ENCODE measurements at regions not wholly inside any gene's neighbourhood (a gene's known extent, or its start where the extent isn't known, plus 50 kb on each side); places are given as distances from the start of the nearest gene placed in this dataset.
A peak's percentile ranks its signal among the peaks of the same experiment; 100 is the strongest.
"Not testable (repeated sequence)": the region's sequence is repeated elsewhere in the genome, so short reads cannot be mapped to it uniquely, and the experiment has no call there.

- peak; percentile 35 to 50 for DNase-seq (ENCODE audit: low read depth in 2 of 2, low spot score in 1 of 2)
Measured at GRCh38 chr3:153221748-153222162, 59.7 kb downstream of the RAP2B start.

DNA sequence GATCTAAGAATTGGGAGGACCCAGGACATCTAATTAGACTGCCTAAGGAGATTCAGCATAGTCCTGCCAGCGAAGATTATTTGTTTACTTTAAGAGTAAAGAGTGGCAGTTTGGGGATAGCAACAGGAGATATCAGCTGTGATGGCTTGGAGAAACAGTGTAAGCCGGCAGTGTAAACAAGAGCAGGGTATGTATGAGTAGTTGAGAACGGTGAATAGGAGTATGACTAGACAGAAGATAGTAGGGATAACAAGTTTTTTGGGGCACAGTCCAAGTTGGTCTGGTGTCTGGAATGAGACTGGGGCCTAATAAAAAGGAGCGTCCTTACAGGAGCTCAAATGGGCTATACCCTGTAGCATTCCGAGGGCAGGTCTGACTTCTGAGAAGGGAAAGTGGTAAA is 64.9 kb downstream of the RAP2B start:
- not testable (repeated sequence) for DNase-seq (ENCODE audit: low read depth in 2 of 2, low spot score in 1 of 2)

GRCh38 chr3:153230427-153230826 is 68.4 kb downstream of the RAP2B start:
- DNase-seq (ENCODE audit: low read depth in 2 of 2, low spot score in 1 of 2): not testable (repeated sequence)

DNA sequence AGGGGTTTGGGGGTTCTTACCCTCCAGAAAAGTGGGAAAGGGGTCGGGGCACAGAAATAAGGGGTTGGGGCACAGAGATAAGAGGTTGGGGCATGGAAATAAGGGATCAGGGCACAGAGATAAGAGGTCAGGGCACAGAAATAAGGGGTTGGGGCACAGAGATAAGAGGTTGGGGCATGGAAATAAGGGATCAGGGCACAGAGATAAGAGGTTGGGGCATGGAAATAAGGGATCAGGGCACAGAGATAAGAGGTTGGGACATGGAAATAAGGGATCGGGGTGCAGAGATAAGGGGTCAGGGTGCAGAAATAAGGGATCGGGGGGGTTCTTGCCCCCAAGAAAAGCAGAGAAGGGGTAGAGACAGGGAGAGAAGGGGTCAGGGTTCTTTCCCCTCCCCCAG is 69.2 kb downstream of the RAP2B start:
- DNase-seq (ENCODE audit: low read depth in 2 of 2, low spot score in 1 of 2): not testable (repeated sequence)

DNA sequence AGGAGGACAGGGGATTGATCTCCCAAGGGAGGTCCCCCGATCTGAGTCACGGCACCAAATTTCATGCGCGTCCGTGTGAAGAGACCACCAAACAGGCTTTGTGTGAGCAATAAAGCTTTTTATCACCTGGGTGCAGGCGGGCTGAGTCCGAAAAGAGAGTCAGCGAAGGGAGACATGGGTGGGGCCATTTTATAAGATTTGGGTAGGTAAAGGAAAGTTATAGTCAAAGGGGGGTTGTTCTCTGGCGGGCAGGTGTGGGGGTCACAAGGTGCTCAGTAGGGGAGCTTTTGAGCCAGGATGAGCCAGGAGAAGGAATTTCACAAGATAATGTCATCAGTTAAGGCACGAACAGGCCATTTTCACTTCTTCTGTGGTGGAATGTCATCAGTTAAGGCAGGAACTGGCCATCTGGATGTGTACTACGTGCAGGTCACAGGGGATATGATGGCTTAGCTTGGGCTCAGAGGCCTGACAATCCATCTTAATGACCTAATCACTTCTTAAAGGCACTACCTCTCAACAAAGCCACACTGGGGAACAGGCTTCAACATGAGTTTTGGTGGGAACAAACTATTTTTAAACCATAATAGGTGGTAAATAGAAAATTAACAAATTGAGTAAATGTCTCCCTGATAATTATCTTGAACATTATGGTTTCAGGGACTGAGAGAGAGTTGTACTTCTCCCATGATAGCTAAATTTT is 70.2 kb downstream of the RAP2B start:
- not testable (repeated sequence) for DNase-seq (ENCODE audit: low read depth in 2 of 2, low spot score in 1 of 2)

DNA sequence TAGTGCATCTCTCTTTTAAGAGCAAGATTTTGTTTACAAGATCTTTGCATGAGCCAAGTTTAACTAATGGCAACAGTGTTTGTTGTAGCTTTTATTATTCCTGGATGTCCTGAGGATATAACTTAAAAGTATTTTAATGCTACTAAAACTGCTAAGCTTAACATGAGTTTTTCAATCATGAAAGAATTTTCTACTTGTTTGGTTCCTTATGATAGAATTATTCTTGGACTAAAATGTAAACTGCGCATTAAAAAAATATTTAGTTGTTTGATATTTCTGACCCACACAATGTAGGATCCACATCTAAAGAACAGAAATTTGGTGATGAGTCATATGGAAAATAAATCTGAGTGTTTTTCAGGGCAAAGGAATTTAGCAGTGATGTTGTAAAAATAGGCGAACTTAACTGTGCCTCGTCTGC is 70.8 kb downstream of the RAP2B start:
- DNase-seq (ENCODE audit: low read depth in 2 of 2, low spot score in 1 of 2): no peak

DNA sequence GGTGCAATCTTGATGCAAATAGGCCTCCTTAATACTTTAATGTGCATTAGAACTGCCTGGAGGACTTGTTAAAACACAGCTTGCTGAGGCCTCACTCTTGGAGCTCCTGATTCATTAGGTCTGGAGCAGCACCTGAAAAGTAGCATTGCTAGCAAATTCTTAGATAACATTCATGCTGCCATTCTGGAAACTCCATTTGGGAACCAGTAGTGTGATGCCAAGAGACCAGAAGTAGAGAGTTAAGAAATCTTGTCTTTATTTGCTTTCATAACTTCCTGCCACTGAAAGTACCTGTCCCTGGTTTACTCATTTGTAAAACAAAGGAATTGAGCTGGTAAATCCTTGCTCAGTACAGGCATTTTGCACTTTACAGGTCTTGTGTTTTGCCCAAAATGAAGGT is 72.0 kb downstream of the RAP2B start:
- DNase-seq (ENCODE audit: low read depth in 2 of 2, low spot score in 1 of 2): no peak

- no peak for DNase-seq (ENCODE audit: low read depth in 2 of 2, low spot score in 1 of 2)
Measured at GRCh38 chr3:153242896-153243295, 80.9 kb downstream of the RAP2B start.

- no peak for DNase-seq (ENCODE audit: low read depth in 2 of 2, low spot score in 1 of 2)
Measured at GRCh38 chr3:153244961-153245360, 82.9 kb downstream of the RAP2B start.

DNA sequence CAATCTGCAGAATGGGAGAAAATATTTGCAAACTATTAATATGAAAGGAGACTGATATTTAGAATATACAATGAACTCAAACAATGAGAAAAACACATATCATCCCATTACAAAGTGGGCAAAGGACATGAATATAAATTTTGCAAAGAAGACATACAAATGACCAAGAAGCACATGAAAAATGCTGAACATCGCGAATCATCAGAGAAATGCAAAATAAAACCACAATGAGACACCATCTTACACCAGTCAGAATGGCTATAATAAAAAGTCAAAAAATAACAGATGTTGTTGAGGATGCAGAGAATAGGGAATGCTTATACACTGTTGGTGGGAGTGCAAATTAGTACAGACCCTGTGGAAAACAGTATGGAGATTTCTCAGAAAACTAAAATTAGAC is 83.6 kb downstream of the RAP2B start:
- DNase-seq (ENCODE audit: low read depth in 2 of 2, low spot score in 1 of 2): no peak

DNA sequence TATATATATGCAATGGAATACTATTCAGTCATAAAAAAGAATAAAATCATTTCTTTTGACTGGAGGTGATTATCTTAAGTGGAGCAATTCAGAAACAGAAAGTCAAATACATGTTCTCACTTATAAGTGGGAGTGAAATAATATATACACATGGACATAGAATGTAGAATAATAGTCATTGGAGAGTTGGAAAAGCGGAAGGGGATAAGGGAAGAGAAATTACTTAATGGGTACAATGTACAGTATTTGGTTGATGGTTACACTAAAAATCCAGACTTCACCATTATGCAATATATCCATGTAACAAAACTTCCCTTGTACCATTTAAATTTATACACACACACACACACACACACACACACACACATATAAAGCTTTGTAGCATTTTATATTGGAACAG is 84.3 kb downstream of the RAP2B start:
- no peak for DNase-seq (ENCODE audit: low read depth in 2 of 2, low spot score in 1 of 2)

- no peak for DNase-seq (ENCODE audit: low read depth in 2 of 2, low spot score in 1 of 2)
Measured at GRCh38 chr3:153246806-153247205, 84.8 kb downstream of the RAP2B start.

GRCh38 chr3:153247331-153248330 is 85.6 kb downstream of the RAP2B start:
- DNase-seq (ENCODE audit: low read depth in 2 of 2, low spot score in 1 of 2): no peak

DNA sequence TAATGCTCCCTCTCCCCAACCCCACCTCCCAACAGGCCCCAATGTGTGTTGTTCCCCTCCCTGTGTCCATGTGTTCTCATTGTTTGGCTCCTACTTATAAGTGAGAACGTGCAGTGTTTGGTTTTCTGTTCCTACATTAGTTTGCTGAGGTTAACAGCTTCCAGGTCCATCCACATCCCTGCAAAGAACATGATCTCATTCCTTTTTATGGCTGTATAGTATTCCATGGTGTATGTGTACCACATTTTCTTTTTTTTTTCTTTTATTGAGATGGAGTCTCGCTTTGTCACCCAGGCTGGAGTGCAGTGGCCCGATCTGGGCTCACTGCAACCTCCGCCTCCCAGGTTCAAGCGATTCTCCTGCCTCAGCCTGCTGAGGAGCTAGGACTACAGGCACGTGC is 86.8 kb downstream of the RAP2B start:
- DNase-seq (ENCODE audit: low read depth in 2 of 2, low spot score in 1 of 2): not testable (repeated sequence)

GRCh38 chr3:153249906-153250305 is 87.9 kb downstream of the RAP2B start:
- no peak for DNase-seq (ENCODE audit: low read depth in 2 of 2, low spot score in 1 of 2)

GRCh38 chr3:153250446-153250845 is 88.4 kb downstream of the RAP2B start:
- DNase-seq (ENCODE audit: low read depth in 2 of 2, low spot score in 1 of 2): no peak

- no peak for DNase-seq (ENCODE audit: low read depth in 2 of 2, low spot score in 1 of 2)
Measured at GRCh38 chr3:153252963-153253362, 90.9 kb downstream of the RAP2B start.

GRCh38 chr3:153254361-153254760 is 92.3 kb downstream of the RAP2B start:
- DNase-seq (ENCODE audit: low read depth in 2 of 2, low spot score in 1 of 2): no peak

GRCh38 chr3:153257673-153258351 is 95.8 kb downstream of the RAP2B start:
- no peak for DNase-seq (ENCODE audit: low read depth in 2 of 2, low spot score in 1 of 2)

GRCh38 chr3:153259956-153260355 is 97.9 kb downstream of the RAP2B start:
- DNase-seq (ENCODE audit: low read depth in 2 of 2, low spot score in 1 of 2): no peak

DNA sequence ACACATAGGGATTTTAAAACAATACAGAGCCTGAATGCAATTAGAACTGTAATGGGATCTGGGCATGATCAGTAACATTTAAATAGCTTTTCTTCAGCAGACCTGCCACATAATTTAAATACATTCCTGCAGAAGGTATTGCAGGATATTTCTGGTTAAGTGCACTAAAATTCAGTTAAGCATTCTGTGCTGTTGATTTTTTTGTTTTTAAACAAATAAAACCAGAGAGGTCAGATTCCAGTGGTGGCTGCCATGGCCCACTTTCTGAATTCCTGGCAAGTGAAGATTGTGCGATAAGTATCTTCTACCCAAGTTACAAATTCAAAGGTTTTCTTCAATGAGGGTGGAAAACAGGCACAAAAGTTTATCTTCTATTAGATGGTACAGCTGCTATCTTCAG is 98.7 kb downstream of the RAP2B start:
- no peak for DNase-seq (ENCODE audit: low read depth in 2 of 2, low spot score in 1 of 2)

DNA sequence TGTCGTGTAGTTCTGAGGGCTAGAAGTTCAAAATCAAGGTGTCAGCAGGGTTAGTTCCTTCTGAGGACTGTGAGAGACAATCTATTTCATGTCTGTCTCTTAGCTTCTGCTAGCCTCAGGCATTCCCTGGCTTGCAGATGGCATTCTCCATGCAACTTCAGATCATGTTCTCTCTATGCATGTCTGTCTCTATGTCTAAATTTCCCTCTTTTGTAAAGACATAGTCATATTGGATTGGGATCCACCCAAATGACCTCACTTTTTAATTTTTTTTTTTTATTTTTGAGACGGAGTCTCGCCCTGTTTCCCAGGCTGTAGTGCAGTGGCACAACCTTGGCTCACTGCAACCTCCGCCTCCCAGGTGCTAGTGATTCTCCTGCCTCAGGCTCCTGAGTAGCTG is 104.6 kb downstream of the RAP2B start:
- DNase-seq (ENCODE audit: low read depth in 2 of 2, low spot score in 1 of 2): no peak

Measured in stimulated activated CD8-positive, alpha-beta memory T cell treated with anti-CD3 and anti-CD28 coated beads, Interleukin-4, amount 100 ng/mL, for 4 hours (primary cell).